Smooth muscle cell (in vitro differentiated cells): ENCODE measurements at regions not wholly inside any gene's neighbourhood (a gene's known extent, or its start where the extent isn't known, plus 50 kb on each side); places are given as distances from the start of the nearest gene placed in this dataset.
"Not testable (repeated sequence)": the region's sequence is repeated elsewhere in the genome, so short reads cannot be mapped to it uniquely, and the experiment has no call there.

Source experiments
- DNase-seq: peaks from one replicate; lab custom pipeline; 2025; ENCODE audit not compliant: unreplicated experiment; lab: John Stamatoyannopoulos, UW
- H2AFZ ChIP-seq: fragments of 200-600 bp; sonication (generic); 2 replicates; pipeline ENCODE4 v1.6.0; 2016; ENCODE audit warnings: antibody characterized with exemption, low read depth, mild to moderate bottlenecking
- H3F3A ChIP-seq: fragments of 200-600 bp; sonication (generic); 2 replicates; pipeline ENCODE4 v1.6.0; 2017; ENCODE audit warnings: antibody characterized with exemption, low read depth
- H3K27ac ChIP-seq: fragments of 200-600 bp; sonication (generic); 2 replicates; pipeline ENCODE4 v1.5.1; 2016; ENCODE audit warnings: low read depth, mild to moderate bottlenecking
- H3K27me3 ChIP-seq: fragments of 200-600 bp; sonication (generic); 2 replicates; pipeline ENCODE4 v1.6.1; 2016; ENCODE audit warnings: low read depth, mild to moderate bottlenecking
- H3K36me3 ChIP-seq: fragments of 200-600 bp; sonication (generic); 2 replicates; pipeline ENCODE4 v1.5.1; 2016; ENCODE audit warnings: low read depth
- H3K4me1 ChIP-seq: fragments of 200-600 bp; sonication (generic); 2 replicates; pipeline ENCODE4 v1.5.1; 2016; ENCODE audit warnings: low read depth
- H3K4me2 ChIP-seq: fragments of 200-600 bp; sonication (generic); 2 replicates; pipeline ENCODE4 v1.6.0; 2016; ENCODE audit warnings: mild to moderate bottlenecking
- H3K4me3 ChIP-seq: fragments of 200-600 bp; sonication (generic); 2 replicates; pipeline ENCODE4 v1.5.1; 2016; ENCODE audit warnings: mild to moderate bottlenecking
- H3K79me2 ChIP-seq: fragments of 200-600 bp; sonication (generic); 2 replicates; pipeline ENCODE4 v1.6.0; 2016; ENCODE audit warnings: low read depth, mild to moderate bottlenecking
- H3K9ac ChIP-seq: fragments of 200-600 bp; sonication (generic); 2 replicates; pipeline ENCODE4 v1.6.0; 2016; ENCODE audit warnings: low read depth
- H3K9me3 ChIP-seq: fragments of 200-600 bp; sonication (generic); replicated peaks from 2 replicates; pipeline ENCODE4 v1.5.1; 2016; ENCODE audit warnings: low read depth
- H4K20me1 ChIP-seq: fragments of 200-600 bp; sonication (generic); 2 replicates; pipeline ENCODE4 v1.6.0; 2016; ENCODE audit warnings: low read depth
- WGBS: methylation state at CpG from one replicate; pipeline ENCODE4 v1.1.7; 2016; ENCODE audit warnings: low lambda C conversion rate; 5-methylcytosine and 5-hydroxymethylcytosine counted together

GRCh38 chr7:76709703-76710102 lies 82.6 kb upstream of the POMZP3 start:
- H3K79me2 ChIP-seq, DNase-seq, H3K4me3 ChIP-seq: not testable (repeated sequence)

GRCh38 chr7:76708446-76708845 lies 81.4 kb upstream of the POMZP3 start:
- not testable (repeated sequence) for DNase-seq, H3K79me2 ChIP-seq, H2AFZ ChIP-seq, H3K27me3 ChIP-seq, H3K9me3 ChIP-seq, H3K36me3 ChIP-seq, H3K4me3 ChIP-seq, H3K4me2 ChIP-seq, H3K9ac ChIP-seq, H3K4me1 ChIP-seq, H3F3A ChIP-seq, H4K20me1 ChIP-seq, H3K27ac ChIP-seq
- WGBS = 96% methylated on average over 2 of the region's 2 CpGs

More at GRCh38 chr7:76709703-76710102, 82.6 kb upstream of the POMZP3 start:
- H3K4me2 ChIP-seq, H3K36me3 ChIP-seq, H3K9me3 ChIP-seq, H4K20me1 ChIP-seq, H3K9ac ChIP-seq, H3K27me3 ChIP-seq, H3F3A ChIP-seq, H2AFZ ChIP-seq, H3K4me1 ChIP-seq, H3K27ac ChIP-seq: not testable (repeated sequence)
- 44% methylated on average over 1 of the region's 1 CpG for WGBS

GRCh38 chr7:76703815-76704214 lies 76.7 kb upstream of the POMZP3 start:
- not testable (repeated sequence) for H3K4me1 ChIP-seq, H3K4me2 ChIP-seq, H3K4me3 ChIP-seq, H3K9ac ChIP-seq, H3K79me2 ChIP-seq, DNase-seq, H3K36me3 ChIP-seq, H4K20me1 ChIP-seq, H2AFZ ChIP-seq, H3K27me3 ChIP-seq, H3F3A ChIP-seq, H3K9me3 ChIP-seq, H3K27ac ChIP-seq

GRCh38 chr7:76686277-76686676 lies 59.2 kb upstream of the POMZP3 start:
- not testable (repeated sequence) for H3K9me3 ChIP-seq, H3K9ac ChIP-seq, H3K27me3 ChIP-seq, DNase-seq, H3K36me3 ChIP-seq, H3F3A ChIP-seq, H3K4me3 ChIP-seq, H4K20me1 ChIP-seq, H2AFZ ChIP-seq, H3K4me2 ChIP-seq, H3K79me2 ChIP-seq, H3K27ac ChIP-seq, H3K4me1 ChIP-seq
- WGBS = 95% methylated on average over 2 of the region's 3 CpGs

- not testable (repeated sequence) for DNase-seq, H3K4me3 ChIP-seq, H3F3A ChIP-seq, H2AFZ ChIP-seq, H3K4me1 ChIP-seq, H3K9me3 ChIP-seq, H4K20me1 ChIP-seq, H3K27me3 ChIP-seq, H3K4me2 ChIP-seq, H3K36me3 ChIP-seq, H3K9ac ChIP-seq, H3K79me2 ChIP-seq, H3K27ac ChIP-seq
- WGBS = 100% methylated on average over 1 of the region's 1 CpG
These were observed 57.7 kb upstream of the POMZP3 start for GRCh38 chr7:76684737-76685136.

GRCh38 chr7:76683631-76684030 lies 56.6 kb upstream of the POMZP3 start:
- not testable (repeated sequence) for H3K9me3 ChIP-seq, H3K4me3 ChIP-seq, DNase-seq, H3K36me3 ChIP-seq, H3K9ac ChIP-seq, H2AFZ ChIP-seq, H4K20me1 ChIP-seq, H3K27me3 ChIP-seq, H3F3A ChIP-seq, H3K79me2 ChIP-seq, H3K27ac ChIP-seq, H3K4me1 ChIP-seq, H3K4me2 ChIP-seq
- 97% methylated on average over 1 of the region's 1 CpG for WGBS

- H3K4me3 ChIP-seq, H3K9me3 ChIP-seq, H3K36me3 ChIP-seq, H3K4me2 ChIP-seq, H4K20me1 ChIP-seq, DNase-seq, H3K27me3 ChIP-seq, H3K9ac ChIP-seq, H3K27ac ChIP-seq, H3K4me1 ChIP-seq, H3K79me2 ChIP-seq, H2AFZ ChIP-seq, H3F3A ChIP-seq: not testable (repeated sequence)
- 58% methylated on average over 2 of the region's 2 CpGs for WGBS
These were observed 54.7 kb upstream of the POMZP3 start for GRCh38 chr7:76681810-76682209.

GRCh38 chr7:76679174-76679573 lies 52.1 kb upstream of the POMZP3 start:
- not testable (repeated sequence) for H3K27me3 ChIP-seq, H3K4me3 ChIP-seq, H3K4me1 ChIP-seq, H4K20me1 ChIP-seq, H3K9me3 ChIP-seq, H3K36me3 ChIP-seq, H3F3A ChIP-seq, H3K4me2 ChIP-seq, H2AFZ ChIP-seq, DNase-seq, H3K79me2 ChIP-seq, H3K27ac ChIP-seq, H3K9ac ChIP-seq
- WGBS = 85% methylated on average over 2 of the region's 2 CpGs

GRCh38 chr7:76678500-76678899 lies 51.4 kb upstream of the POMZP3 start:
- H3K4me3 ChIP-seq, H3F3A ChIP-seq, H3K27me3 ChIP-seq, H3K79me2 ChIP-seq, H3K4me2 ChIP-seq, H3K4me1 ChIP-seq, H3K36me3 ChIP-seq, H3K27ac ChIP-seq, H4K20me1 ChIP-seq, H3K9me3 ChIP-seq, DNase-seq, H2AFZ ChIP-seq, H3K9ac ChIP-seq: not testable (repeated sequence)
- WGBS = 95% methylated on average over 4 of the region's 4 CpGs
